HL-60/S4 (cell line): ENCODE measurements at regions not wholly inside any gene's neighbourhood (a gene's known extent, or its start where the extent isn't known, plus 50 kb on each side); places are given as distances from the start of the nearest gene placed in this dataset.

Experiments
- in situ Hi-C: fragments of 300-500 bp; cut with MboI; formaldehyde crosslinking; loops from 2 replicates; pipeline ENCODE4 v1.14.3; 2022; ENCODE audit warnings: low sequenced_read_pairs

DNA sequence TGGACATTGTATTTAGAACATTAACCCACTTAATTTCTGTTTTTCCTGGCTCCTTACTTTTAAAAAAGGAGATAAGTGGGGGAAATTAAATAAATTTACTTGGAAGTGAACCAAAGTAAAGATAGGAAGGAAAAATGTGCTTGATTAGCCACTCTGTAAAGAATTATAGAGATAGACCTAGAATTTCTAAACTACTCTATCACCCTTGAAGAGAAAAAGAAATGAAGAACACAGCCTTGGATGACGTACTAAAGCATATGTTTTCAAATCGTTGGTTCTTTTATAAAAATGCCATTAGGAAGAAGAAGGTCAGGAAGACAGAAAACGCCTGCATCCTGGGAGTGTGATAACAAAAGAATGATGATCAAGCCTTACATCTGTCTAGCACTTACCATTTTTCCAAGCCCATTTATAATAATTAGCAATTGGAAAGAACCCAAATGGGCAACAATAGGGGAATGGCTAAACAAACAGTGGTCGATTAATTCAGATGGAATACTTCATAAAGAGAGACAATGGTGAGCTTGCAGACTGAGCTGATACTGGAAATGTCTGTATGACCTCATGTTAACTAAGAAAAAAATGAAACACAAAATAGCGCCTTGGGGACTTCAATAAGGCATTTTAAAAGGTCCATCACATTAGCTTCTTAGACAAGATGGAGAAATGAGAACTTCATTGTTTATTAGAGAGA, 81.0 kb upstream of the LRRC55 start:
- in situ Hi-C loops: no loop called here

DNA sequence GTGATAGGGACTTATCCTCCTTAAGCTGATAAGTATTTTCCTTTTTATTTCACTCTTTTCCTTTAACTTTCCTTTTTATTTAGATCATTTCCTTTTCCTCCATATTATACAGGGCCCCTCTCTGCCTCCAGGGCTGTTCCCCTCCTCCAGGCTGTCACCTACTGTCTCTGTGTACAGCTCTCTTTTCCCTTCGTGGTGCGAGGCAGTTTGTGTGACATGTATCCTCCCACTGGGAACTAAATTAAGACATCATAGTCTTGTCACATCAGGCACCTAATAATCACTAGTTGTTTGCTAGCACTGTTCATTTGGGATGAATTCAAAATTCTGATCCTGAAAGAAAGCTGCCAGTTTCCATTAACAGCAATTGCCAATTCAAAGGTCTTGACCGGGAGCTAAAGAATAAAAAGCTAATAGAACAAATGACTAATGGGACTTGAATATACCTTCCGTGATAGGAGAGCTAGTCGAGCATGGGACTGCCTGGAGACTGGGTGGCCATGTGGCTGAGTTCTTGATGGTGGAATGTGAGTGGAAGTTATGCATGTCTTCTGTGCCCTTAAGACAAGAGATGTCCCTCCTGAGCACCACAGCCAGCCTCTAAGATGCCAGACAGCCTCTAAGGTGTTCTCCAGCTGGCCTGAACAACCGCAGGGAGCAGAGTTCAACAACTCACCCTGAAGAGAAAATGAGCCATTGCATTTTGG, 77.7 kb upstream of the LRRC55 start:
- in situ Hi-C loops: no loop called here

DNA sequence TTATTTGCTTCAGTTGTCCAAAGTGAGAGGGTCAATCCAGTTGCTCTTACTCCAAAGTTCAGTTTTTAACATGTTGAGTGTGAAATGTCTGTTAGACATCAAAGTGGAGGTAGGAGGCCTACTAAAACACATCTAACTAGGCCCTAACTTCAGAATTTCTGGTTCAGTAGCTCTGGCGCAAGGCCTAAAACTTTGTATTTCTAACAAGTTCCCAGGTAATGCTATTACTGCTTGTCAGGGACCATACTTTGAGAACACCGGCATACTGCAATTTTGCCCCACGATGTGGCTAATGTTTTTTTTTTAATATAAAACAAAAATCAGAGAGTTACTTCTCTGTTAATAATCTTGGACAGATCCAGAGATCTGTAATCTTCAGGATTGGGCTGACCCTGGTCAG, 72.4 kb upstream of the LRRC55 start:
- in situ Hi-C loops: no loop called here

DNA sequence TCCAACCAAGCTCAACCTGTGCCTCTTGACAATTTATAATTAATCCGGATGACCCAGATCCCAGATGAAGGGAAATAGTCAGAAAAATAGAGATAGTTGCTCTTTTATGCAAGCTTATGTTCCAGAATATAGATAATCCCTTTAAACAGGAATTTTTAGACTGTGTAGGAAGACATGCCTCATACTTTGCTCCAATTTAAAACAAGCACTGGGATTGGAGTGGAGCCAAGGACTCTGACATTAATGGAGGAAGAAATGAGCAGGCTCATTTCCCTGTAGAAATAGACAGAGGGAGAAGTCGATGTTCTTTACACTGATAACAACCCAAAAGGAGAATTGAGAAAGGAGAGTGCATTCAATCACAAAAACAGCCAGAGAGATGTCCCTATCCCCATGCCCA, 70.1 kb upstream of the LRRC55 start:
- in situ Hi-C loops: no loop called here

DNA sequence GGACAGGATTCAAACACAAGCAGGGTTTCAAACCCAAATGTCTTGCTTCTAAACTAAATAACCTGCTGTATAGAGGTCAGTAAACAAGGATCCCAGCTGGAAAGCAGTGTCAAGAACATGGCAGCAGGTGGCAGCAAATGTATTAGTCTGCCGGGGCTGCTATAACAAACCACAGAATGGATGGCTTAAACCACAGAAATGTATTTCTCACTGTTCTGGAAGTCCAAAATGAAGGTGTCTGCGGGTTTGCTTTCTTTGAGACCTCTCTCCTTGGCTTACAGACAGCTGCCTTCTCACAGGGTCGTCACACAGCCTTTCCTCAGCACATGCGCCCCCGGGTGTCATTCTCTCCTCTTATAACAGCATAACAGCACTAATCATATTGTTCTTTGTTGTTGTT, 65.1 kb upstream of the LRRC55 start:
- in situ Hi-C loops: no loop called here

- in situ Hi-C loops: loop anchor here (10.0 kb wide), 1 partner anchor 124 kb away; no protein-coding TSS in a partner anchor
Observed at GRCh38 chr11:57120192-57120965, 61.4 kb upstream of the LRRC55 start.

DNA sequence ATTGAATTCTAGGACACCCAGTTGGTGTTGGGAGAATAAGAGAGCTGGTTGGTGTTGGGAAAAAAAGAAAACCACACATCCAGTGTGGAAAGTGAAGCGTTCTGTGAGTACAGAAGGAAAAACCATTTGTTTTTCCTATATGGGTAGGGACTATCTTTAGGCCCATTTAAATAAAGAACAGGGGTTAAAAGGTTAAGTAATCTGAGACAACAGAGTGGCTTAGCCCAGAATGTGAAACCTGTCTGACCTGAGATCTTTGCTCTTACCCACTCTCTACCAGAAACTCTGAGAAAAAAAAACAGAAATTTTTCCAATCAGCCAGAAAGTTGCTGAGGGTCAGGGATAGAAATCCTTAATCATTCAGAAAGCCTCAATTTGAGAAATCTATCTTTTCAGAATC, 59.8 kb upstream of the LRRC55 start:
- in situ Hi-C loops: loop anchor here (10.0 kb wide), 1 partner anchor 123 kb away; no protein-coding TSS in a partner anchor

- in situ Hi-C loops: loop anchor here (10.0 kb wide), 1 partner anchor 121 kb away; no protein-coding TSS in a partner anchor
Observed at GRCh38 chr11:57123590-57123989, 58.2 kb upstream of the LRRC55 start.

DNA sequence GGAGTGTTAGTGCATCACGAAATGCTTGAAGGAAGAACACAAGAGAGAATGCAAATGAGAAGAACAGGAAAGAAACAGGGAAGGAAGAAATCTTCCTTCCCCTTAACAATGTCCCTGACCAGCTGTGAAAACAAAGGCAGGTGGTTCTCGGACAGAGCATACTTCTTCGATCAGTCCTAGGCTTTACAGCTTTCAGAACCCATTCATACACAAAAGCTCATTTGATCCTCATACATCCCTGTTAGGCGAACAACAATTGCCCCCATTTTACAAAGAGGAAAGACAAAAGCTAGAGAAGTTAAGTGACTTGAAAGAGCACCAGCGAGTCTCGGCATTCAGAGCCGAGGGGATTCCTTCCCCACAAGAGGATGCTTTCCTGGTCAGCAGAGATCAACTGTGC, 57.2 kb upstream of the LRRC55 start:
- in situ Hi-C loops: loop anchor here (10.0 kb wide), 1 partner anchor 120 kb away; no protein-coding TSS in a partner anchor

- in situ Hi-C loops: loop anchor here (10.0 kb wide), 1 partner anchor 120 kb away; no protein-coding TSS in a partner anchor
Observed at GRCh38 chr11:57124917-57125316, 56.8 kb upstream of the LRRC55 start.

GRCh38 chr11:57126766-57127400, 54.9 kb upstream of the LRRC55 start:
- in situ Hi-C loops: loop anchor here (10.0 kb wide), 1 partner anchor 118 kb away; no protein-coding TSS in a partner anchor

DNA sequence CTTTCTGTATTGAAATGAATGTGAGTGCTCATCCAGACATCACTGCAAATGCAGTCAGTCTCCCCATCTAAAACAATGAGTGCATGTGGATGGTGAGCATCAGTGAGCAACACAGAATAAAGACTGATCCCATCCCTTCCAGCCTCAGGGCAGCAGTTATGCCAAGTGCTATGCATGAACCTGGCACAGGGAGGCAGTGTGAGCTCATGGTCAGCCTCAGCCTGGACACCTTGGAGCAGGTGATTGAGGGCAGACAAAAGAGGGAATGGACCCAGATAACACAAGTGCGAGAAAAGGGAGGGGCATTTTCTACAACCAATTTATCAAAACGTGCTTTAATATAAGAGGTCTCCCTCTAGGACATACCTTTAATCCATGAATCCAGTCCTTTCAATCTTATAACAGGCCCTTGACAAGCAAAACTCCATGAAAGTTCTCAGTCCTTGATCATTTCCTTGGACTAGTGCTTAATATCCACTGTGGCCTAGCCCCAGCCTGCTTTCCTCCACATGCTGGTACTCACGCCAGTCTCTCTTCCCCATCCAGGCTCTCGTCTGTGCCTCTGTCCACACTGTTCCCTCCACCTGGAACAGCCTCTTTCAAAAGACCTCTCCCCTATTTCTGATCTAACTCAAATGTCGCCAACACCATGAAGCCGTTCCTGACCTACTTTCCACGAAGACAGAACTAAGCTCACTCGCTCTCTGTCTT, 50.5 kb upstream of the LRRC55 start:
- in situ Hi-C loops: no loop called here
